NB4 (cell line): ENCODE measurements at regions not wholly inside any gene's neighbourhood (a gene's known extent, or its start where the extent isn't known, plus 50 kb on each side); places are given as distances from the start of the nearest gene placed in this dataset.

ENCODE experiments used
- MYC ChIP-seq: IDR thresholded peaks from 2 replicates; pipeline ENCODE4 v1.6.1; 2011; ENCODE audit warnings: low read depth, low read length
- POLR2A ChIP-seq: IDR thresholded peaks from 2 replicates; pipeline ENCODE4 v1.6.1; 2011; ENCODE audit warnings: mild to moderate bottlenecking; ENCODE audit not compliant: insufficient read length; ENCODE audit errors: extremely low read depth
- TF ChIP-seq, protein P1 (sequence below): IDR thresholded peaks from one replicate; pipeline ENCODE4 v1.5.1; 2012; ENCODE audit warnings: low read depth, low read length

DNA sequence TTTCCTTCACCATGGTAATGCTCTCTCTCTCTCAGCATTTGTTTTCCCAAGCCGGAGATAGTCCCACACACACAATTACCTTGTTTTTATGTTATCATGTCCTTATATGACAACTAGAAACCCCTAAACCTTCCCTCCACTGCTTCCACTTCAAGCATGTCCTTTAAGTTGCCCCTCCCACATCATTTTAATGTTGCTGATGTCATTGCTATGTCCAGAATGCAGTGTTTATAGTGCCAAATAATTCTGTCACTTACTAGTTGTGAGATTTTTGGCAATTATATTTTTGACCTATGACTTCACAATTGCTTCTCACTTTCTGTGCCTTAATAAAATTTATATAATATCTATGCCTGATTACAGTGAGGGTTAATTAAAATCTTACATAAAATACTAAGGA lies 645.9 kb downstream of the XPNPEP1 start:
- TF ChIP-seq MYC (no peak), POLR2A (no peak)
- TF ChIP-seq, protein P1, sequence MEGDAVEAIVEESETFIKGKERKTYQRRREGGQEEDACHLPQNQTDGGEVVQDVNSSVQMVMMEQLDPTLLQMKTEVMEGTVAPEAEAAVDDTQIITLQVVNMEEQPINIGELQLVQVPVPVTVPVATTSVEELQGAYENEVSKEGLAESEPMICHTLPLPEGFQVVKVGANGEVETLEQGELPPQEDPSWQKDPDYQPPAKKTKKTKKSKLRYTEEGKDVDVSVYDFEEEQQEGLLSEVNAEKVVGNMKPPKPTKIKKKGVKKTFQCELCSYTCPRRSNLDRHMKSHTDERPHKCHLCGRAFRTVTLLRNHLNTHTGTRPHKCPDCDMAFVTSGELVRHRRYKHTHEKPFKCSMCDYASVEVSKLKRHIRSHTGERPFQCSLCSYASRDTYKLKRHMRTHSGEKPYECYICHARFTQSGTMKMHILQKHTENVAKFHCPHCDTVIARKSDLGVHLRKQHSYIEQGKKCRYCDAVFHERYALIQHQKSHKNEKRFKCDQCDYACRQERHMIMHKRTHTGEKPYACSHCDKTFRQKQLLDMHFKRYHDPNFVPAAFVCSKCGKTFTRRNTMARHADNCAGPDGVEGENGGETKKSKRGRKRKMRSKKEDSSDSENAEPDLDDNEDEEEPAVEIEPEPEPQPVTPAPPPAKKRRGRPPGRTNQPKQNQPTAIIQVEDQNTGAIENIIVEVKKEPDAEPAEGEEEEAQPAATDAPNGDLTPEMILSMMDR = no peak
